NAMALWA (cell line): ENCODE measurements at regions not wholly inside any gene's neighbourhood (a gene's known extent, or its start where the extent isn't known, plus 50 kb on each side); places are given as distances from the start of the nearest gene placed in this dataset.

Experiments
- DNase-seq: peaks from one replicate; pipeline ENCODE4 v3.0.0-alpha.2; 2015; ENCODE audit warnings: low spot score

DNA sequence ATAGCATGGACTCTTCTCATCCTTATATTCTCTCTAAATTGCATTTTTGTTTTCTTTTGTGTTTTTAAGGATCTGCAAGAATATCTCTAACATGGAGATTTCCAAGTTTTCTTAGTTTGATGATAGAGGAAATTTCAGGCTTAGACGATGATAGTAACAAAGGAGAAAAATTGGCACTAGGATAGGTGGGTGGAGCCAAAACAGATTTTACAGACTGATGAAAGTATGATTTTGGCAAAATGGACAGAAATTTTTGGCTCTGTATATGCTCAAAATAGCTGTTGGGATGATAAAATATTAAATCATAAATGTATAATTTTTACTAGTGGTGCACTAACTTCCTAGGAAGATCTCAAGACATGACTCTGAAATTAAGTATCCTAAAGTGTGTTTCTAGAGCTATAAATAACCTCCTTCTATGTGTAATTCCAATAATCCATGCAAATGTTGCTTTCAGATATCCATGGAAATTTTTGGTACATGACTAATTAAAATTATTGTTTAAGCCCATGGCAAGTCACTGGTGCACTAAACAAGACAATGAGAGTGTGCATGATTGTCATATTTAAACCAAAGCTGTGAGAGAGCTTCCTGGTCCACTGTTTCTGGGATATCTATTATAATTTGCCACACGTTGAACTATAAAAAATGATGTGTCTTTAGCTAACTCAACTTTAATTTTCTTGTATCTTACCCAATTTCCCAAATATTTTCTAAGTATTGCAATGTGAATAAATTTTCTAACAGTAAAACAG is 55.8 kb upstream of the NBEA start:
- no peak for DNase-seq

DNA sequence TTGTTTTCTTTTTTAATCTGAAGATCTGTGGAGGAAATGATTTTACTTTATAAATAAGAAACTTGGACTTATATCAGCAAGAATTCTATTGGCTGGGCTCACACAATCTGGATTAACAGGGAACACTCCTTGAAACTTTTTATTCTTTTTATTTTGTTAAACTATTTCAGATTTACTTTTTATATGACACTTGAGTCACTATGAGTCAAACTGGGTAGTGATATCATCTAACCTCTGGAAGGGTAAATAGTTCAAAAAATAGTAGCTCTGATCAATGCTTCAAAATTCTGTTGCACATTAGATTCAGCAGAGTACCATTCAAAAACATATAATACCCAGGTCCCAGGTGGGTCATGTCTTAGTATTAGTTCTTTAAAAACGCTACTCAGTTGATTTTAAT is 55.1 kb upstream of the NBEA start:
- no peak for DNase-seq
